ENCODE measurements at regions not wholly inside any gene's neighbourhood (a gene's known extent, or its start where the extent isn't known, plus 50 kb on each side); places are given as distances from the start of the nearest gene placed in this dataset.

DNA sequence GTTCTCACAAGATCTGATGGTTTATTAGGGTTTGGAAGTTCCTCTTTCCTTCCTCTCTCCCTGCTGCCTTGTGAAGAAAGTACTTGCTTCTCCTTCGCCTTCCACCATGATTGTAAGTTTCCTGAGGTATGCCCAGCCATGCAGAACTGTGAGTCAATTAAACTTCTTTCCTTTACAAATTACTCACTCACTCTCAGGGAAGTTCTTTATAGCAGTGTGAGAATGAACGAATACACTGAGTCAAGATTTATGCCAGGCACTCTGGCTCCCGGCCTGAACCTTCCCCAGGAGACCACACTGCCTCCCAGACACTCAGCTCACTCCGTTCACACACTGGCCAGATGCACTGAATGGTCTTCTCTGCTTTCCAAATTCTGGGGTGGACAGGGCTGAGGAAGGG, 308.3 kb upstream of the AJAP1 start:
- TF ChIP-seq, protein P1, sequence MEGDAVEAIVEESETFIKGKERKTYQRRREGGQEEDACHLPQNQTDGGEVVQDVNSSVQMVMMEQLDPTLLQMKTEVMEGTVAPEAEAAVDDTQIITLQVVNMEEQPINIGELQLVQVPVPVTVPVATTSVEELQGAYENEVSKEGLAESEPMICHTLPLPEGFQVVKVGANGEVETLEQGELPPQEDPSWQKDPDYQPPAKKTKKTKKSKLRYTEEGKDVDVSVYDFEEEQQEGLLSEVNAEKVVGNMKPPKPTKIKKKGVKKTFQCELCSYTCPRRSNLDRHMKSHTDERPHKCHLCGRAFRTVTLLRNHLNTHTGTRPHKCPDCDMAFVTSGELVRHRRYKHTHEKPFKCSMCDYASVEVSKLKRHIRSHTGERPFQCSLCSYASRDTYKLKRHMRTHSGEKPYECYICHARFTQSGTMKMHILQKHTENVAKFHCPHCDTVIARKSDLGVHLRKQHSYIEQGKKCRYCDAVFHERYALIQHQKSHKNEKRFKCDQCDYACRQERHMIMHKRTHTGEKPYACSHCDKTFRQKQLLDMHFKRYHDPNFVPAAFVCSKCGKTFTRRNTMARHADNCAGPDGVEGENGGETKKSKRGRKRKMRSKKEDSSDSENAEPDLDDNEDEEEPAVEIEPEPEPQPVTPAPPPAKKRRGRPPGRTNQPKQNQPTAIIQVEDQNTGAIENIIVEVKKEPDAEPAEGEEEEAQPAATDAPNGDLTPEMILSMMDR (IDR thresholded peaks at IDR 0.05): no peak
- TF ChIP-seq POLR2A (IDR thresholded peaks at IDR 0.05): no peak
